ENCODE measurements at regions not wholly inside any gene's neighbourhood (a gene's known extent, or its start where the extent isn't known, plus 50 kb on each side); places are given as distances from the start of the nearest gene placed in this dataset.
"Not testable (repeated sequence)": the region's sequence is repeated elsewhere in the genome, so short reads cannot be mapped to it uniquely, and the experiment has no call there.

GRCh38 chr15:21730427-21731405 is 146.8 kb downstream of the POTEB start:
- H3K27ac Mint-ChIP-seq; H3K4me1 Mint-ChIP-seq (ENCODE audit: low read depth); H3K36me3 Mint-ChIP-seq; H3K9me3 Mint-ChIP-seq (ENCODE audit: low read depth); H3K4me3 Mint-ChIP-seq; H3K27me3 Mint-ChIP-seq: not testable (repeated sequence)

GRCh38 chr15:21724988-21725387 is 152.5 kb downstream of the POTEB start:
- H3K36me3 Mint-ChIP-seq; H3K4me3 Mint-ChIP-seq; H3K9me3 Mint-ChIP-seq (ENCODE audit: low read depth); H3K4me1 Mint-ChIP-seq (ENCODE audit: low read depth); H3K27me3 Mint-ChIP-seq; H3K27ac Mint-ChIP-seq: not testable (repeated sequence)

DNA sequence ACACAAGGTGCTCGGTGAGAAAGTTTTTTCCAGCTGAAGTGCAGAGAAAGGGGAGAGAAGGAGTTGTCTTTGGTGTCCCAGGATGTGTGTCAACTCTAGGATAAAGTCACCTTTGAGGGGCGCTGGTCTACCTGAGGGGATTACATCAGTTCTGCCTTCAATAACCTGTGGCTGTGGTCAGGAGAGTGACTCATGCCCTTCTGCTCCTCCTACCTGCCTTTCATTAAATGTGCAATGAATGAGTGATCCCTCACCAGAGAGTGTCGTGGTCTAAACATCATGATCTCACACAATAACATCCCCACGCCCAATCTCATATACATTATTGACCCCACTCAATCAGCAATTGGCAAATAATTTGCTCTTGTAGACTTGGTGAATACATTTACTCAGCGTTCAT is 156.4 kb downstream of the POTEB start:
- not testable (repeated sequence) for H3K9me3 Mint-ChIP-seq (ENCODE audit: low read depth); H3K4me1 Mint-ChIP-seq (ENCODE audit: low read depth); H3K27ac Mint-ChIP-seq; H3K27me3 Mint-ChIP-seq; H3K36me3 Mint-ChIP-seq; H3K4me3 Mint-ChIP-seq

- not testable (repeated sequence) for H3K27me3 Mint-ChIP-seq; H3K36me3 Mint-ChIP-seq; H3K4me1 Mint-ChIP-seq (ENCODE audit: low read depth); H3K9me3 Mint-ChIP-seq (ENCODE audit: low read depth); H3K27ac Mint-ChIP-seq; H3K4me3 Mint-ChIP-seq
Observed at GRCh38 chr15:21718779-21719178, 158.8 kb downstream of the POTEB start.

GRCh38 chr15:21718108-21718507 is 159.4 kb downstream of the POTEB start:
- H3K9me3 Mint-ChIP-seq (ENCODE audit: low read depth); H3K27ac Mint-ChIP-seq; H3K4me3 Mint-ChIP-seq; H3K36me3 Mint-ChIP-seq; H3K27me3 Mint-ChIP-seq; H3K4me1 Mint-ChIP-seq (ENCODE audit: low read depth): not testable (repeated sequence)

- H3K36me3 Mint-ChIP-seq; H3K27ac Mint-ChIP-seq; H3K9me3 Mint-ChIP-seq (ENCODE audit: low read depth); H3K4me3 Mint-ChIP-seq; H3K27me3 Mint-ChIP-seq; H3K4me1 Mint-ChIP-seq (ENCODE audit: low read depth): not testable (repeated sequence)
Observed at GRCh38 chr15:21717661-21718060, 159.9 kb downstream of the POTEB start.

DNA sequence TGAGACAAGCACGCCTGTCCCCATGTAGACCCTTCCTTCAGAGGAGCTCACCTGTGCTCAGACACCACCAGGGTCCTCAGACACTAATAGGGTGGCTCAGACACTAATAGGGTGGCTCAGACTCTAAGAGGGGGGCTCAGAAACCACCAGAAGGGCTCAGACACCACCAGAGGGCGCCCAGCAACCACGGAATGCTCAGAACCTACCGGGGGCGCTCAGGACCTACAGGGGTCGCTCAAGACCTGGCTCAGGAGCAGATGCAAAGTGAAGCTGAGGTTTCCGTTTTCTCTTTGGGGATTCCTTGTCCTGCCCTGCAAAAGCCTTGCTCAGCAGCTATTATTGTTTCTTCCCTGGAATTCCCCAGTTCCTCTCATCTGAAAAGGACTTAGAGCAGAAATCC is 172.1 kb downstream of the POTEB start:
- not testable (repeated sequence) for H3K27ac Mint-ChIP-seq; H3K36me3 Mint-ChIP-seq; H3K27me3 Mint-ChIP-seq; H3K9me3 Mint-ChIP-seq (ENCODE audit: low read depth); H3K4me1 Mint-ChIP-seq (ENCODE audit: low read depth); H3K4me3 Mint-ChIP-seq

DNA sequence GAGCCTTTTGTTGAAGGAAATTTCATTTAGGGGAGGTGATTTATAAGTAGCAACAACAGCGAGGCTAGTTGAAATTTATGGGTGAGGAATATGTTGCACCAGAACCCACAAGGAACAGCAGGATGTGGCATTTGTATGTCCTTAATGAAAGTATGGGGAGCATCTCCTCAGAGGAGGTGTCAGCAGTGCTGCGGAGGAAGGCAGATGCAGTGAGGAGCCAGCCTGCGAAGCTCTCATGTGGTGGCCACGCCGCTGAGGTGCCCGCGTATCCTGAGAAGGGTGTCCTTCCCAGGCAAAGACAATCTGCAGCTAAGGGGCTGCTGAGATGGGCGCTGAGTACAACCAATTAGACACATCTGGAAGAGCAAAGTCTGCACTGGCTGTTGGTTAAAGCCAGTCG is 178.9 kb downstream of the POTEB start:
- not testable (repeated sequence) for H3K4me3 Mint-ChIP-seq; H3K9me3 Mint-ChIP-seq (ENCODE audit: low read depth); H3K27me3 Mint-ChIP-seq; H3K27ac Mint-ChIP-seq; H3K4me1 Mint-ChIP-seq (ENCODE audit: low read depth); H3K36me3 Mint-ChIP-seq

- not testable (repeated sequence) for H3K27ac Mint-ChIP-seq; H3K9me3 Mint-ChIP-seq (ENCODE audit: low read depth); H3K4me1 Mint-ChIP-seq (ENCODE audit: low read depth); H3K36me3 Mint-ChIP-seq; H3K27me3 Mint-ChIP-seq; H3K4me3 Mint-ChIP-seq
Observed at GRCh38 chr15:21695089-21695488, 182.4 kb downstream of the POTEB start.

- H3K4me1 Mint-ChIP-seq (ENCODE audit: low read depth); H3K9me3 Mint-ChIP-seq (ENCODE audit: low read depth); H3K36me3 Mint-ChIP-seq; H3K27me3 Mint-ChIP-seq; H3K4me3 Mint-ChIP-seq; H3K27ac Mint-ChIP-seq: not testable (repeated sequence)
Observed at GRCh38 chr15:21692471-21693102, 184.9 kb downstream of the POTEB start.

DNA sequence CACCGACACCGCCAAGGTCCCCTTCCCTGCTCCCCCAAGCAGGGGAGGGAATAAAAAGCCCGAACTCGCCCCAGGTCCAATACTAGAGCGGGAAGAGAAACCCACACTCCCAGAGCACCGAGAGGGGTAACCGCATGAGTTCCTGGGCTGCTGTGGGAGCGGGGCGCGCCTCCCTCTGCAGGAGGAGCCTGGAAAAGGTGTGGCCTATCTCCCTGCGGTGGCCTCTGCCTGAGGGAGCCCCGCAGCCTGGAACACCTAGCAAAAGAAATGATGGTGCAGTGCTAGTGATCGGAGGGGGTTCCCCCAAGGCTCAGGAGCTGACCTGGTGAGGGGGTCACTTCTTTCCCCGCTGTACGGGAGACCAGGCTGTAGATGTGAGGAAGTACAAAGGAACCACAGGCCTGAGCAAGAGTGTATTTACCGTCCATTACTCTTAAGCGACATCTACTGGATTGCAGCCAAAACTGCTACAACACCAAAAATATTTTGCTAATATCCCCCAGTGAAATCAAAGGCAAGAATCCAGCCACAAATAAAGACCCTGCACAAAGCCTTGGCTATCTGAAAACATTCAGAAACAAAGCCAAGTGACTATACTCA is 216.6 kb upstream of the POTEB3 start:
- not testable (repeated sequence) for H3K9me3 Mint-ChIP-seq (ENCODE audit: low read depth); H3K27me3 Mint-ChIP-seq; H3K4me3 Mint-ChIP-seq; H3K36me3 Mint-ChIP-seq; H3K27ac Mint-ChIP-seq; H3K4me1 Mint-ChIP-seq (ENCODE audit: low read depth)

DNA sequence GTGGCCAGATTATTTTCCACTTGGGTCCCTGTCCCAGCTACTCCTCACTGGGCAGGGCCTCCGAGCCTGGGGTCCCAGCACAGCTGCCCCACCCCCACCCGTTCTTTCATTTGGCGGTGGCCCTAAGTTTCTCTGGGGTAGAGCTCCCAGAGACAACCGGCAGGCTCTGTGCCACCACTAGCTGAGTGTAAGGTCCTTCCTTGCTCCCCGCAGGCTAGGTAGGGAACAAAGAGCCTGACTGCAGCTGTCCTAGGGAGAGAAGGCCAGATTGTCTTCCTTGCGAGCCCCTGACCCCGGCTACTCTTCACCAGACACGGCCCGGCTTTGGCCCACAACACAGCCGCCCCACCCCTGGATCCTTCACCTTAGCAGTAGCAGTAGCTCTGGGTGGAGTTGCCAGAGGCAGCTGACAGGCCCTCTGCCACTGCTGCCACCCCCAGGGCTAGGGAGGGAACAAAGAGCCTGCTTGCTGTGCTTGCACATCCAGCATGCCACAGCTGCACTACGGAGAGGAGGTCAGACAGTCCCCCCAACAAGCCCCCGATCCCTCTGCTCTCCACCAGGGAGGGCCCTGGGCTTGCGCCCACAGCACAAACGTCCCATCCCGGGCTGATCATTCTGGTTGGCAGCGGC is 215.9 kb upstream of the POTEB3 start:
- H3K4me3 Mint-ChIP-seq, result peak overlapping the region; percentile 27
- H3K27me3 Mint-ChIP-seq; H3K9me3 Mint-ChIP-seq (ENCODE audit: low read depth); H3K36me3 Mint-ChIP-seq; H3K27ac Mint-ChIP-seq; H3K4me1 Mint-ChIP-seq (ENCODE audit: low read depth): not testable (repeated sequence)

DNA sequence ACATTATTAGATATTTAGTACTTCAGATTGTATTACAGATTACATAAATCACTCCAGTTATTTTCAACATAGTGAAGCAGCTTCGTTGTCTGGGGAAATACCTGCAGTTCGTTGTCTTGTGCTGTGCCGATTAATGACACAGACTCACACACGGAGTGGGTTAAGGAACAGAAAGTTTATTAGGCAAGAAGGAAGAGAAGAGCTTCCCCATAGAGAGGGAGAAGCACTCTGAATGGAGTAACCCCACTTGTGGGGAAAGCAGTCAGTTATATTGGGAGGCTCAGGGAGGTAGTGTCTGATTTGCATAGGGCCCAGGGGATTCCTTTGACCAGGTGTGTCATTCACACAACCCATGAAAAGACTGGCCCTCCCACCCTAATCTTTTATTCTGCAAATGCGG is 213.4 kb upstream of the POTEB3 start:
- H3K27me3 Mint-ChIP-seq; H3K27ac Mint-ChIP-seq; H3K4me1 Mint-ChIP-seq (ENCODE audit: low read depth); H3K4me3 Mint-ChIP-seq; H3K9me3 Mint-ChIP-seq (ENCODE audit: low read depth); H3K36me3 Mint-ChIP-seq: not testable (repeated sequence)

- not testable (repeated sequence) for H3K36me3 Mint-ChIP-seq; H3K27ac Mint-ChIP-seq; H3K9me3 Mint-ChIP-seq (ENCODE audit: low read depth); H3K27me3 Mint-ChIP-seq; H3K4me3 Mint-ChIP-seq; H3K4me1 Mint-ChIP-seq (ENCODE audit: low read depth)
Observed at GRCh38 chr15:21638770-21639169, 198.5 kb upstream of the POTEB3 start.

DNA sequence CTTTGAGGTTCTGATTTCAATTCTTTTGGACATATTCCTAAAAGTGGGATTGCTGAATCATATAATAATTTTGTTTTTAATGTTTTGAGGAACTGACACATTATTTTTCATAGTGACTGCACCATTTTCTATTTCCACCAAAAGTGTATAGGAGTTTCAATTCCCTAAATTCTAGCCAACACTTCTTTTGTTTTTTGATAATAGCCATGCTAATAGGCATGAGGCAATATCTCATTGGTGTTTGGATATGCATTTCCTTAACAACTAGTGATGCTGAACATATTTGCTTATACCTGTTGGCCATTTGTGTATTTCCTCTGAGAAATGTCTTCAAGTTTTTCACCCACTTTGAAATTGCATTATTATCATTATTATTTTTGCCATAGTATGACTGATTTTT is 186.4 kb upstream of the POTEB3 start:
- not testable (repeated sequence) for H3K4me1 Mint-ChIP-seq (ENCODE audit: low read depth); H3K36me3 Mint-ChIP-seq; H3K27ac Mint-ChIP-seq; H3K27me3 Mint-ChIP-seq; H3K4me3 Mint-ChIP-seq; H3K9me3 Mint-ChIP-seq (ENCODE audit: low read depth)

All from activated naive CD8-positive, alpha-beta T cell (primary cell).